ENCODE measurements at regions not wholly inside any gene's neighbourhood (a gene's known extent, or its start where the extent isn't known, plus 50 kb on each side); places are given as distances from the start of the nearest gene placed in this dataset.

DNA sequence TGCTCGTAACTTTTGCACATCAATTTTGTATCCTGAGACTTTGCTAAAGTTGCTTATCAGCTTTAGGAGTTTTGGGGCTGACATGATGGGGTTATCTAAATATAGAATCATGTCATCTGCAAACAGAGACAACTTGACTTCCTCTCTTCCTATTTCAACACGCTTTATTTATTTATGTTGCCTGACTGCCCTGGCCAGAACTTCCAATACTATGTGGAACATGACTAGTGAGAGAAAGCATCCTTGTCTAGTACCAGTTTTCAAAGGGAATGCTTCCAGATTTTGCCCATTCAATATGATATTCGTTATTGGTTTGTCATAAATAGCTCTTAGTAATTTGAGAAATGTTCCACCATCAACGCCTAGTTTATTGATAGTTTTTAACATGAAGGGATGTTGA is 65.4 kb upstream of the CDH12 start:
- TF ChIP-seq FOXP2 (optimal IDR thresholded peaks at IDR 0.05; ENCODE audit: borderline replicate concordance, extremely low read depth, extremely low read length, insufficient read depth) (no peak), REST (IDR thresholded peaks at IDR 0.05; ENCODE audit: insufficient read depth in 1 of 2, low read depth in 2 of 2, low read length in 2 of 2) (no peak), POLR2AphosphoS5 (IDR thresholded peaks at IDR 0.05; ENCODE audit: low read depth, low read length) (no peak), SIN3A (IDR thresholded peaks at IDR 0.05; ENCODE audit: borderline replicate concordance, insufficient read depth, low read length) (no peak), TAF1 (IDR thresholded peaks at IDR 0.05; ENCODE audit: borderline replicate concordance, insufficient read depth, low read length) (no peak)

GRCh38 chr5:22916393-22916792 is 63.2 kb upstream of the CDH12 start:
- TF ChIP-seq POLR2AphosphoS5 (IDR thresholded peaks at IDR 0.05; ENCODE audit: low read depth, low read length) (no peak), REST (IDR thresholded peaks at IDR 0.05; ENCODE audit: insufficient read depth in 1 of 2, low read depth in 2 of 2, low read length in 2 of 2) (no peak), SIN3A (IDR thresholded peaks at IDR 0.05; ENCODE audit: borderline replicate concordance, insufficient read depth, low read length) (no peak), TAF1 (IDR thresholded peaks at IDR 0.05; ENCODE audit: borderline replicate concordance, insufficient read depth, low read length) (no peak), FOXP2 (optimal IDR thresholded peaks at IDR 0.05; ENCODE audit: borderline replicate concordance, extremely low read depth, extremely low read length, insufficient read depth) (no peak)

DNA sequence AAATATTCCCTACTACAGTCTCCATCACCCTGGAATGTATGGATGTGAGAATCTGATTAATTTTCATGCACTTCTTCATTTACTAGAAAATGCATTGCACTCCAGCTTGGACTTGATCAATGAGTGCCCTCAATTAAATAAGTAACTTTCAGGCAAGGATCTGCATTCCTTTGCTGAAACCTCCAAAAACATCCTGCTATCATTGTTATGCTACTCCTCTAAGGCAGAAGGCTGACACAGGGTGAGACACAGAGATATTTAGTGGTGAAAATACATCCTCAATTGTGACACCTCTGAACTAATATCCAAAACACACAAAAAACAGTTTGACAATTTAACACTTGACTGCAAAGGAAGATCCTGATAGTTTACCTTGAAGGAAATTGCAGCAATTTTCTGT is 57.9 kb upstream of the CDH12 start:
- TF ChIP-seq POLR2AphosphoS5 (IDR thresholded peaks at IDR 0.05; ENCODE audit: low read depth, low read length): no peak
- no peak for TF ChIP-seq TAF1 (IDR thresholded peaks at IDR 0.05; ENCODE audit: borderline replicate concordance, insufficient read depth, low read length)
- TF ChIP-seq FOXP2 (optimal IDR thresholded peaks at IDR 0.05; ENCODE audit: borderline replicate concordance, extremely low read depth, extremely low read length, insufficient read depth): no peak
- TF ChIP-seq SIN3A (IDR thresholded peaks at IDR 0.05; ENCODE audit: borderline replicate concordance, insufficient read depth, low read length): no peak
- no peak for TF ChIP-seq REST (IDR thresholded peaks at IDR 0.05; ENCODE audit: insufficient read depth in 1 of 2, low read depth in 2 of 2, low read length in 2 of 2)

GRCh38 chr5:22910523-22910922 is 57.4 kb upstream of the CDH12 start:
- TF ChIP-seq FOXP2 (optimal IDR thresholded peaks at IDR 0.05; ENCODE audit: borderline replicate concordance, extremely low read depth, extremely low read length, insufficient read depth) (no peak), POLR2AphosphoS5 (IDR thresholded peaks at IDR 0.05; ENCODE audit: low read depth, low read length) (no peak), REST (IDR thresholded peaks at IDR 0.05; ENCODE audit: insufficient read depth in 1 of 2, low read depth in 2 of 2, low read length in 2 of 2) (no peak), TAF1 (IDR thresholded peaks at IDR 0.05; ENCODE audit: borderline replicate concordance, insufficient read depth, low read length) (no peak), SIN3A (IDR thresholded peaks at IDR 0.05; ENCODE audit: borderline replicate concordance, insufficient read depth, low read length) (no peak)

DNA sequence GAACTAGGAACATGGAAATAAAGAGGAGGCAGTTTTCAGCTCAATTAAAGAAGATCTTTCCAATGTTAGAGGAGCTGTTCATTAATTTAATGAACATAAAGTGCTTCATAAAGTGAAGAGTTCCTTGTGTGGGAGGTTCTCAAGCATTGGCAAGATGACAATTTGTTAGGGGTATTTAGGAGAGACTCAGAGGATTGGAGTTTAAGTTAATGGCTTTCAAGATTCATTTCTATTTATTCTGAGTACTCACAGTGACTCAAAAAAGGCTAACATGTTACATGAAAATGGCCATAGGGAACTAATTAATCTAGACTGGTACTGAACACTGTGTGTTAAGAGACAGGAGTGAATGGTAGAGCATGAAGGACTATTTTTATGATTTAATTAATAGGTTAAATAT is 55.4 kb upstream of the CDH12 start:
- TF ChIP-seq SIN3A (IDR thresholded peaks at IDR 0.05; ENCODE audit: borderline replicate concordance, insufficient read depth, low read length): no peak
- no peak for TF ChIP-seq POLR2AphosphoS5 (IDR thresholded peaks at IDR 0.05; ENCODE audit: low read depth, low read length)
- no peak for TF ChIP-seq REST (IDR thresholded peaks at IDR 0.05; ENCODE audit: insufficient read depth in 1 of 2, low read depth in 2 of 2, low read length in 2 of 2)
- no peak for TF ChIP-seq TAF1 (IDR thresholded peaks at IDR 0.05; ENCODE audit: borderline replicate concordance, insufficient read depth, low read length)
- TF ChIP-seq FOXP2 (optimal IDR thresholded peaks at IDR 0.05; ENCODE audit: borderline replicate concordance, extremely low read depth, extremely low read length, insufficient read depth): no peak

Measured in PFSK-1 (cell line).